ENCODE measurements at regions not wholly inside any gene's neighbourhood (a gene's known extent, or its start where the extent isn't known, plus 50 kb on each side); places are given as distances from the start of the nearest gene placed in this dataset.
A peak's percentile ranks its signal among the peaks of the same experiment; 100 is the strongest.

DNA sequence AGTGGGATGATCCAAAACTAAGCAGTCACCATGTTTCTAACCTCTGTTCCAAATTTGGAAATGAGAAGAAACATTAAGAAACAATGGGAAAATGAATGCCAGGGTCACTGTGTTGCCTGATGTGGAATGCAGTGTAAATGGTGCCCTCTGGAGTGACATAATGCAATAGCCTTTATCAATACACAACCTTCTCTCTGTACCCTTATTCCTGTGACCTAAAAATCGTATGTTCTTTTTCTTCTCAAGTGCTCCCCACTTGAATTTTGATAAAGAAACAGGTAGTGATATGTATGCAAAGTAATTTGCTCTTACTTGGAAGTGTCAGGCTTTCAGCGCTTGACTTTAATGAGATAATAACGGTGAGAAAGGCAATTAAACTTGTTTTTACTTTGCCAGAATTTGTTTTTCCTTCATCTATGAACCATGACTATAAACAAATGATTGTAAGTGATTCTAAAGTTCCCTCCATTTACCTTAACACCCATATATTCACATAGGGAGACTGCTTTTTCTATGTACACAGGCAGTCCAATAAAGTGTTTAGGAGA, 145.8 kb upstream of the THRB start:
- Histone ChIP-seq H3K4me2 (ENCODE audit: low read depth, low read length) (no peak overlapping the region), H2AFZ (replicated peaks; ENCODE audit: low read length, poor library complexity) (no peak overlapping the region), H3K9me3 (ENCODE audit: control insufficient read depth, insufficient read depth, low read length) (no peaks in the 10 kb centered on the region), H3K4ac (ENCODE audit: low read depth, low read length) (no peak overlapping the region), H2BK120ac (ENCODE audit: low read depth, low read length) (no peak overlapping the region), H2AK5ac (ENCODE audit: low read depth, low read length) (no peak overlapping the region), H3K27me3 (ENCODE audit: control insufficient read depth, insufficient read depth, low read length) (no peaks in the 10 kb centered on the region), H2BK15ac (ENCODE audit: low read depth, low read length) (no peak overlapping the region), H3K23ac (ENCODE audit: low read depth, low read length) (no peak overlapping the region), H3K4me1 (ENCODE audit: control insufficient read depth, insufficient read depth, low read length) (no peaks in the 10 kb centered on the region), H2BK5ac (ENCODE audit: low read depth, low read length, poor library complexity, severe bottlenecking) (no peak overlapping the region), H3K56ac (ENCODE audit: extremely low read depth, insufficient read depth, low read length) (no peak overlapping the region), H3K27ac (ENCODE audit: insufficient read depth, low read length) (no peak overlapping the region), H3K14ac (replicated peaks; ENCODE audit: low read depth, low read length) (no peak overlapping the region), H4K20me1 (ENCODE audit: insufficient read depth, low read length) (no peaks in the 10 kb centered on the region), H4K8ac (ENCODE audit: low read depth in 2 of 2, low read length in 2 of 2) (no peak overlapping the region), H2AK9ac (replicated peaks; ENCODE audit: low read depth, low read length, poor library complexity) (no peak overlapping the region), H3K18ac (ENCODE audit: low read depth, low read length) (no peak overlapping the region), H3K4me3 (ENCODE audit: insufficient read depth, low read depth, low read length) (no peak overlapping the region), H2BK20ac (ENCODE audit: low read depth, low read length) (no peak overlapping the region), H3K36me3 (ENCODE audit: control insufficient read depth, insufficient read depth, low read length) (no peaks in the 10 kb centered on the region), H3K9me1 (ENCODE audit: insufficient read depth, low read length) (no peaks in the 10 kb centered on the region), H3K79me1 (ENCODE audit: low read depth in 1 of 2, low read length in 2 of 2) (no peaks in the 10 kb centered on the region), H4K5ac (ENCODE audit: low read depth, low read length) (no peak overlapping the region), H3K9ac (ENCODE audit: low read depth, low read length) (no peak overlapping the region), H4K91ac (ENCODE audit: insufficient read depth, low read depth, low read length) (no peak overlapping the region)
- intact Hi-C loops (cut with micrococcal nuclease) (no loop called here), dilution Hi-C loops (cut with HindIII; ENCODE audit: low sequenced_read_pairs, unreplicated experiment) (no loop called here), in situ Hi-C loops (cut with MboI; ENCODE audit: low sequenced_read_pairs) (no loop called here)
- no peak for ATAC-seq (ENCODE audit: low read depth)
- WGBS, 2 experiments (ENCODE audit: extremely low coverage in 2 of 2, insufficient read length in 1 of 2): no CpG with 5 or more reads among the region's 3 CpGs
- ChIA-PET CTCF (no interaction called here), POLR2A (ENCODE audit: unreplicated experiment) (no interaction called here)
- BruUV-seq (replicated peaks): no TSS peak
- DNase-seq: no peak
- TF ChIP-seq, protein P1, sequence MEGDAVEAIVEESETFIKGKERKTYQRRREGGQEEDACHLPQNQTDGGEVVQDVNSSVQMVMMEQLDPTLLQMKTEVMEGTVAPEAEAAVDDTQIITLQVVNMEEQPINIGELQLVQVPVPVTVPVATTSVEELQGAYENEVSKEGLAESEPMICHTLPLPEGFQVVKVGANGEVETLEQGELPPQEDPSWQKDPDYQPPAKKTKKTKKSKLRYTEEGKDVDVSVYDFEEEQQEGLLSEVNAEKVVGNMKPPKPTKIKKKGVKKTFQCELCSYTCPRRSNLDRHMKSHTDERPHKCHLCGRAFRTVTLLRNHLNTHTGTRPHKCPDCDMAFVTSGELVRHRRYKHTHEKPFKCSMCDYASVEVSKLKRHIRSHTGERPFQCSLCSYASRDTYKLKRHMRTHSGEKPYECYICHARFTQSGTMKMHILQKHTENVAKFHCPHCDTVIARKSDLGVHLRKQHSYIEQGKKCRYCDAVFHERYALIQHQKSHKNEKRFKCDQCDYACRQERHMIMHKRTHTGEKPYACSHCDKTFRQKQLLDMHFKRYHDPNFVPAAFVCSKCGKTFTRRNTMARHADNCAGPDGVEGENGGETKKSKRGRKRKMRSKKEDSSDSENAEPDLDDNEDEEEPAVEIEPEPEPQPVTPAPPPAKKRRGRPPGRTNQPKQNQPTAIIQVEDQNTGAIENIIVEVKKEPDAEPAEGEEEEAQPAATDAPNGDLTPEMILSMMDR (conservative IDR thresholded peaks at IDR 0.05; ENCODE audit: low read depth, low read length): 0 out of 2 replicates have a peak, but pooled peaks have one; percentile 5
- TF ChIP-seq CEBPB (IDR thresholded peaks at IDR 0.05; ENCODE audit: low read depth, low read length) (no peak), MAZ (IDR thresholded peaks at IDR 0.05; ENCODE audit: borderline replicate concordance, low read depth, low read length) (no peak), FOS (IDR thresholded peaks at IDR 0.05; ENCODE audit: low read depth, low read length) (no peak), MXI1 (IDR thresholded peaks at IDR 0.05; ENCODE audit: borderline replicate concordance, low read depth, low read length) (no peak), SMC3 (IDR thresholded peaks at IDR 0.05; ENCODE audit: low read depth, low read length) (no peak), RFX5 (IDR thresholded peaks at IDR 0.05; ENCODE audit: low read depth, low read length) (no peak), MAFK (IDR thresholded peaks at IDR 0.05; ENCODE audit: low read depth, low read length) (no peak)
